ENCODE measurements at regions not wholly inside any gene's neighbourhood (a gene's known extent, or its start where the extent isn't known, plus 50 kb on each side); places are given as distances from the start of the nearest gene placed in this dataset.

DNA sequence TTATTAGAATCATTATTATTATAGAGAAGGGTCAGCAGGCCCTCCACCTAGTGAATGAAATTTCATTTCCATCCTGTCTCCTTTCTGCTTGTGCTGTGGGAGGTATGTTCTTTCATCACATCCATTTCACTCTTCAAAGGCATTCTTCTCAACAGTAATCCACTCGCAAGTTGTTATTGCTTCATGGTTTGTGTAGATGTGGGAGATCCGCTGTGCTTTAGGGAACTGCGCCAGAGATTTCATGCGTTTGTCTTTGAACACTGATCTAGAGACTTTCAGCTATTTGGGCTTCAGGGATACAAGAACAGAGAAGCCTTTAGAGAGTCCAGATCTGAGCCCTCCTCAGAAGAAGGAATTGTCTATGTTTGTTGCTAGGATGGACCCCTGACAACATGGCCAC, 53.5 kb upstream of the PUDP start:
- Histone ChIP-seq H3K4me3 (no peak overlapping the region), H3K9me3 (no peaks in the 10 kb centered on the region)

DNA sequence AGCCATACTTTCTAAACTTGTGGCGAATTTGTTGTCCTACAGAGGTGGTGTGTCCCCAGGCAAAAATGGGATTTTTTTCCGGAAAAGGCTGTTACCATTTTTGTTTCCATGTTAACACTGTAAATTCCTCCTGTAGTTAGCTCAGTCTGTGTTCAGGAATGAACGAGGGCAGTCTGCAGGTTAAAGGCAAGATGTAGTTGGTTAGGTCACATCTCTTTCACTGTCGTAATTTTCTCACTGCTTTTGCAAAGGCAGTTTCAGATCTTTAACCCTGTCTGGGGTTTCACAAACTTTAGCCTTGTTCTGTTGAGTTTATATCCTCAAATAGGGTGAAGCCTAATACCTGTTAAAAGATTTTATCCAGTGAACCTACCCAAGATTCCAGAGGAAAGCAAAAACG, 50.5 kb upstream of the PUDP start:
- Histone ChIP-seq H3K27ac (no peak overlapping the region), H3K36me3 (no peaks in the 10 kb centered on the region), H3K4me1 (no peaks in the 10 kb centered on the region), H3K27me3 (no peaks in the 10 kb centered on the region), H3K4me3 (no peak overlapping the region), H3K9me3 (no peaks in the 10 kb centered on the region)
- no peak for TF ChIP-seq CTCF (IDR thresholded peaks at IDR 0.05)
- 57 to 71% methylated on average over 5 of the region's 5 CpGs for WGBS, 2 donors
- intact Hi-C loops (cut with DNase I), result no loop called here
- DNase-seq, result no peak
- no peak for ATAC-seq

More for the DNA sequence above, 53.5 kb upstream of the PUDP start:
- Histone ChIP-seq H3K27ac (no peak overlapping the region), H3K36me3 (no peaks in the 10 kb centered on the region), H3K27me3 (no peaks in the 10 kb centered on the region), H3K4me1 (no peaks in the 10 kb centered on the region)
- no peak for DNase-seq
- intact Hi-C loops (cut with DNase I), result no loop called here
- 89 to 97% methylated on average over 4 of the region's 4 CpGs for WGBS, 2 donors
- no peak for TF ChIP-seq CTCF (IDR thresholded peaks at IDR 0.05)
- ATAC-seq, result no peak

All from heart right ventricle (tissue), 16 donors.